ENCODE measurements at regions not wholly inside any gene's neighbourhood (a gene's known extent, or its start where the extent isn't known, plus 50 kb on each side); places are given as distances from the start of the nearest gene placed in this dataset.

GRCh38 chr3:34619990-34620389 lies 821.6 kb downstream of the PDCD6IP start:
- Histone ChIP-seq H3K4me3 (no peak overlapping the region), H3K4me1 (no peaks in the 10 kb centered on the region), H3K9me3 (peaks cover 8 to 44% of the 10 kb centered on the region in 2 donors)

GRCh38 chr3:34626699-34627098 lies 828.3 kb downstream of the PDCD6IP start:
- H3K4me3 ChIP-seq = no peak overlapping the region
- H3K27me3 ChIP-seq = no peaks in the 10 kb centered on the region
- H3K27ac ChIP-seq = no peak overlapping the region
- intact Hi-C loops (cut with DNase I) = no loop called here
- no peaks in the 10 kb centered on the region for H3K36me3 ChIP-seq
- DNase-seq (ENCODE audit: low spot score in 2 of 2) = no peak
- no peak for TF ChIP-seq CTCF (IDR thresholded peaks at IDR 0.05)
- peaks cover 0 to 17% of the 10 kb centered on the region in 2 donors for H3K9me3 ChIP-seq
- no peaks in the 10 kb centered on the region for H3K4me1 ChIP-seq

More at GRCh38 chr3:34619990-34620389, 821.6 kb downstream of the PDCD6IP start:
- Histone ChIP-seq H3K27ac (no peak overlapping the region), H3K36me3 (no peaks in the 10 kb centered on the region), H3K27me3 (no peaks in the 10 kb centered on the region)
- intact Hi-C loops (cut with DNase I) = no loop called here
- TF ChIP-seq CTCF (IDR thresholded peaks at IDR 0.05) = no peak
- DNase-seq (ENCODE audit: low spot score in 2 of 2) = no peak

GRCh38 chr3:34634939-34635338 lies 836.5 kb downstream of the PDCD6IP start:
- DNase-seq (ENCODE audit: low spot score in 2 of 2) = no peak
- H3K4me1 ChIP-seq = no peaks in the 10 kb centered on the region
- H3K27me3 ChIP-seq = no peaks in the 10 kb centered on the region
- no peak for TF ChIP-seq CTCF (IDR thresholded peaks at IDR 0.05)
- no peaks in the 10 kb centered on the region for H3K36me3 ChIP-seq
- H3K4me3 ChIP-seq = no peak overlapping the region
- H3K27ac ChIP-seq = no peak overlapping the region
- intact Hi-C loops (cut with DNase I) = no loop called here
- no peaks in the 10 kb centered on the region for H3K9me3 ChIP-seq

- Histone ChIP-seq H3K4me1 (no peaks in the 10 kb centered on the region), H3K27me3 (no peaks in the 10 kb centered on the region), H3K27ac (no peak overlapping the region), H3K36me3 (no peaks in the 10 kb centered on the region), H3K9me3 (no peaks in the 10 kb centered on the region), H3K4me3 (no peak overlapping the region)
- no peak for DNase-seq (ENCODE audit: low spot score in 2 of 2)
- no peak for TF ChIP-seq CTCF (IDR thresholded peaks at IDR 0.05)
- intact Hi-C loops (cut with DNase I) = no loop called here
Observed at GRCh38 chr3:34635352-34635850, 837.0 kb downstream of the PDCD6IP start.

GRCh38 chr3:34646911-34647460 lies 848.6 kb downstream of the PDCD6IP start:
- no peak overlapping the region for H3K4me3 ChIP-seq
- intact Hi-C loops (cut with DNase I) = no loop called here
- no peak for TF ChIP-seq CTCF (IDR thresholded peaks at IDR 0.05)

GRCh38 chr3:34650131-34650530 lies 851.7 kb downstream of the PDCD6IP start:
- no peak overlapping the region for H3K27ac ChIP-seq
- DNase-seq (ENCODE audit: low spot score in 2 of 2) = no peak
- H3K9me3 ChIP-seq = no peaks in the 10 kb centered on the region
- H3K36me3 ChIP-seq = no peaks in the 10 kb centered on the region
- no peak overlapping the region for H3K4me3 ChIP-seq
- intact Hi-C loops (cut with DNase I) = no loop called here
- H3K27me3 ChIP-seq = no peaks in the 10 kb centered on the region
- H3K4me1 ChIP-seq = no peaks in the 10 kb centered on the region
- TF ChIP-seq CTCF (IDR thresholded peaks at IDR 0.05) = no peak

More at GRCh38 chr3:34646911-34647460, 848.6 kb downstream of the PDCD6IP start:
- no peaks in the 10 kb centered on the region for H3K4me1 ChIP-seq
- no peaks in the 10 kb centered on the region for H3K27me3 ChIP-seq
- no peak for DNase-seq (ENCODE audit: low spot score in 2 of 2)
- peaks cover 0 to 6% of the 10 kb centered on the region in 2 donors for H3K9me3 ChIP-seq
- no peak overlapping the region for H3K27ac ChIP-seq
- no peaks in the 10 kb centered on the region for H3K36me3 ChIP-seq

Measured in ascending aorta (tissue), 2 donors.